ENCODE measurements at regions not wholly inside any gene's neighbourhood (a gene's known extent, or its start where the extent isn't known, plus 50 kb on each side); places are given as distances from the start of the nearest gene placed in this dataset.

DNA sequence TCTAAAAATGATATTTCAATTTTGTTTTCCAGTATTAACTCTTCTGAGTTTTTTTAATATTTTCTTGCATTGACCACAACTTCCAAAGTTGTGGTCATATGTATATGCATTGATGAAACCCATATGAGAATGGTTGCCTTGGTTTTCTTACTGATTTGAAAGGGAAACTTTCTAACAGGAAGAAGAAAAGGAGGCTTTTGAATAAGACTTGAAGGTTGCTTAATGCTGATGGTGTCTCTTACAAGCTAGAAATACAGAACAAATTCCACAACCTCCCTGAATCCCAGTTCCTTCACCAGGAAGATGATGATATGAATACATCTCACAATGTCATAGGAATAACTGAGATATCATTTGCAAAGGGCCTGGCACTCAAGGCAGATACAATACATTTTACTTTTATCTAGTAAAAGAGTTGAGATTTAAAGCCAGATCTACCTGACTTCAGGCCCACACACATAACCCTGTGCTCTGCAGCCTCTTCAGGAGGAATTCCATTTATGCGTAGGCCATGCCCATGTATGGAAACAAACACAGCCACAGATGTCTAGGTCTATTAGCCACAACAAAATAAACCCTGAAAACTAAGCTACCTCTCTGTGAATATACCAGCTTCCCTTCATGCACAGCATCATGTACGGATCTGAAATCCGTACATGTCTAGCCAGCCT is 165.4 kb upstream of the PLEKHG7 start:
- DNase-seq (ENCODE audit: low spot score), result no peak

DNA sequence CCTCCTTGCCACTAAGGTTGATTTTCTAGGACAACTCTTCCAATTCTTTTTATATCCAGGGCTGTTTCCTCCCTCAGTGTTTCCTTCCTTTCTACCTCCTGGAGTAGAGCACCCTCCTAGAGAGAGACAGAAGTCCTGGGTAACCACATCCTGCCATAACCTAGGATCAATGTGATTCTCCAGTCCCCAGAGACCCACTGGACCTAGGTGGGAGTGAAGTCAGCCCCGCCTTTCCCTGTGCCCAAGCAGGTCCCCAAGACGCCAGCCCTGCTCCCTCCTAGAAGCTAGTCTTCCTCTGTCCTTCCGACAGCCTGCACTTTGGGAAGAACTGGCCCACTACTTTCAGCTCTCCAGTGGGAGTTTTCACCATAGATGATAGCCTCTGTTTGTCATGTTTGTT is 166.8 kb upstream of the PLEKHG7 start:
- DNase-seq (ENCODE audit: low spot score), result no peak

DNA sequence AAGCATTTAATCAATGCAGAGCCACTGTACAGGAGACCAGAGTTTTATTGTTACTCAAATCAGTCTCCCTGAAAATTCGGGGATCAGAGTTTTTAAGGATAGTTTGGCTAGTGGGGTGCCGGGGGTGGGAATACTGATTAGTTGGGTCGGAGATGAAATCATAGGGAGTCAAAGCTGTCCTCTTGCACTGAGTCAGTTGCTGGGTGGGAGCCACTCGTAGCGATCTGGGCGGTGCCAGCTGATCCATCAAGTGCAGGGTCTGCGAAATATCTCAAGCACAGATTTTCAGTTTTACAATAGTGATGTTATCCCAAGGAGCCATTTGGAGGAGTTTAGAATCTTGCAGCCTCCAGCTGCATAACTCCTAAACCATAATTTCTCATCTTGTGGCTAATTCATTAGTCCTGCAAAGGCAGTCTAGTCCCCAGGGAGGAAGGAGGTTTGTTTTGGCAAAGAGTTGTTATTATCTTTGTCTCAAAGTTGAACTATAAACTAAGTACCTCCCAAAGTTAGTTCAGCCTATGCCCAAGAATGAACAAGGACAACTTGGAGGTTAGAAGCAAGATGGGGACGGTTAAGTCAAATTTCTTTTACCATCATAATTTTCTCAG is 169.4 kb upstream of the PLEKHG7 start:
- DNase-seq (ENCODE audit: low spot score), result no peak

DNA sequence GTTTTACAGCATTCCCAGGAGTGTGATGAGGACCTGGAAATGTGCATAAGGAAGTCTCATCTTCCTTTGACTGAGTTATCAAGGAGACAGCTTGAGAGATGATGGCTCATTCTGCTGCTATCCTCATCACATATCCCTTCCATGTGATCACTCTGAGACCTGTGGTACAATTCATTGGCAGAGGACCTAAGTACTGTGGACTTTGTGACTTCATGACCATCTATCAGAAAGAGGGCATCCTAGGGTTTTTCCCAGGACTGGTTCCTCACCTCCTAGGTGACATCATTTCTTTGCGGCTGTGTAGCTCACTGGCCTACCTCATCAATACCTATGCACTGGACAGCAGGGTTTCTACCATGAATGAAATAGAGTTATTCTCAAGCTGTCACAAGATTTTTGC is 172.1 kb upstream of the PLEKHG7 start:
- no peak for DNase-seq (ENCODE audit: low spot score)

DNA sequence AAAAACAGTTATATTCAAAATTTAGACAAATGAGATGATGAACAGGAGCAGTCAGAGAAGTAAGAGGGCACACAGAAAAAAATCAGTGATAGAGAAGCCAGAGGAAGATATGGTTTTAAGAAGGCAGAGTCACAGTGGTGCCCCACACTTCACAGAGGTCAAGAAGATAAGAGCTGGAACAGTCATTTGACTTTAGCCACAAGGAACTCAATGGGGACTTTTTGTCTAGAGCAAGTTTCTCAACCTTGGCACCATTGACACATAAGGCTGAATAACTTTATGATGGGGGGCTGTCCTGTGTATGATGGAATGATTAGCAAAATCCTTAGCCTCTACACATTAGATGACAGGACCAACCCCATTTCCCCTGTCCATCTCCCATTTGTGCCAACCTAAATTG is 172.8 kb upstream of the PLEKHG7 start:
- DNase-seq (ENCODE audit: low spot score), result no peak

DNA sequence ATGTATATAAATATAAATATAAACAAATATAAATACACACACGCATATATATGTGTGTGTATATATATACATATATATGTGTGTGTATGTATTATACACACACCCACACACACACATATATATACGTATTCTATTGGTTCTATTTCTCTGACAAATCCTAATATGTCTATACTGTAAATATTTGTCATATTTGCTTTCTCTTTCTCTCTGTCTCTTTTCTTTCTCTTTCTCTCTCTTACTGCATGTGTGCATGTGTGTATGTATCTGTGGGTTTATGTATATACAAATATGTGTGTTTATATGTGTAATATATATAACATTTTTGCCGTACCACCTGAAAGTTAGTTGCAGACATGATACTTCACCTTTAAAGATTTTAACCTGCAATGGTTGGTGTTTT is 174.2 kb upstream of the PLEKHG7 start:
- no peak for DNase-seq (ENCODE audit: low spot score)

DNA sequence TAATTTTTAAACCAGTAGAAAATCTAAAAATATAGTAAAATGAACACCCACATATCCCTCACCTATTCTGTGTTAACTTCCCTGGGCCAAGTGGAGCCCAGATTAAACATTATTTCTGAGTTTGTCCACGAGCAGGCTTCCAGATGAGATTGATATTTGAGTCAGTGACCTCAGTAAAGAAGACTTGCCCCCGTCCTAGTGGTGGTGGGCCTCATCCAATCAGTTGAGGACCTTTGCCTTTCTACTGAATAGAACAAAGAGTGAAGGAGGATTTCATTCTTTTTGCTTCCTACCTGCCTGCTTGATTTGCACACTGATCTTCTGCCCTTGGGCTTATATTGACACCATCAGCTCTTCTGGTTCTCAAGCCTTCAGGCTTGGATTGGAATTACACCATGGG is 174.7 kb upstream of the PLEKHG7 start:
- DNase-seq (ENCODE audit: low spot score), result no peak

DNA sequence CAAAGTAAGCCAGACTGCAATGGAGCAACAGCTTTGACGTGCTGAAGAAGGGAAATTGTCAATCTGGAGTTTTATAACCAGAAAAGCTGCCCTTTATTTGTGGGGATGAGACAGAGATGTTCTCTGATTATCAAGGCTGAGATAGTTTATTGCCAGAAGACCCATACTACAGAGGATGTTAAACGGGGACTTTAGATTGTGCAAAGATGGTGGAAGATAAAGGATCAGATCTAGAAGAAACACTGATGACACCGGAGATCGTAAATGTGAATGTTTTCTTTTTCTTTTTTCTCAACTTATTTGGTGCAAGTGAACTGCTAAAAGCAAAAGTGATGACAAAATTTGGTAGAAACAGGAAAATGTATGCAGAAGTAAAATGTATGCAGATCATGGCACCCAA is 178.3 kb upstream of the PLEKHG7 start:
- DNase-seq (ENCODE audit: low spot score), result no peak

DNA sequence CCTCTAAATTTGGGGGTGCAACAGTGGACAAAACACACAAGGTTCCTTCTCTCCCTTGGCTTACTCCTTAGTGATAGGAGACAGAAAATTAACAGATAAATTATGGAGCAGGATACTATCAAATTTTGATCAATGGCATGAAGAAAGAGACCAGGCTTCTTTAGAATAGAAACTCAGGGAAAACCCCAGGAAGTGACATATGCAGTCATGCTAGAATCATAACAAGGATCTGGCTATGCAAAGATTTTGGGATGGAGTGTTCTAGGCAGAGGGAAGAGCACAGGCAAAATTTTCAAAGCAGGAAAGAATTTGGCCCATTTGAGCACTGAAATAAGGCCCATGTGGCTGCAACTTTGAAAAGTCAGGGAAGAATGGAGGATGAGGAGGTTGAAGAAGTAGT is 182.3 kb upstream of the PLEKHG7 start:
- DNase-seq (ENCODE audit: low spot score), result no peak

DNA sequence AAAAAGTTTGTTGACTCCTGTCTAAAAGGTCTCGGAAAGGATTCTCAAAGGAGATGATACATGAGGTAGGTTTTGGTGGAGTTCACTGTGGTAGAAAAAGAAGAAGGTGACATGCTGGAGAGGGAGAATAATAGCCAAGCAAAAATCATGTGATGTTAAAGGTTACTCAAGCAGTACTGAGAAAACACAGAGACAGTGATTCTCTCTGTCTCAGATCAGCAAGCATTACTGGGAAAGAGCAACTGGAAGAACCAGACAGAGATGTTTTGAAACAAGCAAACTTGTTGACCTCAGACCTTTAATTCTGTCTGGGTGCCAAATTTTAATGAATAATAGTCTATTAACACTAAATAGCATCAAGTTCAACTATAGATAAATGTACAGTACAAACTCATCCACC is 183.5 kb upstream of the PLEKHG7 start:
- DNase-seq (ENCODE audit: low spot score), result no peak

DNA sequence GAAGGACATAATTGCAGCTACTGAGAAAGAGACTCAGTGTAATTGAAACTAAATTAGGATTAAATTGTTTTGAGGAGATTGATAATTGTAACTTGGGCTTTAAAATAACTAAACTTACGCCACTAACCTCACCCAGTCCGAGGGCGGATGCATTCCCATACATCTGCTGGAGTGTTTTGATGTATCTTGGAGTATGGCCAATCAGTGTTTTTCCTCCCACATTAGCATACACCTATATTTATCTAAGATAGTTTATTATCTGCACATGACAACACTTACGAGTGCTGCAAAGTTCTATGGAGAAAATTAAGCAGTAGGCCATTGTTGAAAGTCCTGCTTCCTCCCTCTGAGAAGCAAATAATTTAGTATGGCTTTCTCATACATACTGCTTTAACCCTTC is 184.7 kb upstream of the PLEKHG7 start:
- no peak for DNase-seq (ENCODE audit: low spot score)

DNA sequence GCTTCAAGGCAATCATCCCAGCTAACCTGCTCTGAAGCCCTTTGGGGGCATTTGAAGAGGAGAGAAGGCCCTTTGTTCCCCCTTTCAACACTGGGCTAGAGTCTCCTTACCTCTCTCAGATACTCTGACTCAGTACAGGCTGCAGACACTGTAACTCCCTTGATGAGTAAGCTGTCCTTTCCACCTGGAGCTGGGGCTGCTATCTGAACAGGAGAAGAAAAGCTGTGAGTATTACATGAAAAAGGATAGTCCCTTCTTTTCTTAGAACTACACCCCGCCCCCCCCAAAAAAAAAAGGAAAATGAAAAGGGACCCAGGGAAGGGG is 186.6 kb upstream of the PLEKHG7 start:
- no peak for DNase-seq (ENCODE audit: low spot score)

DNA sequence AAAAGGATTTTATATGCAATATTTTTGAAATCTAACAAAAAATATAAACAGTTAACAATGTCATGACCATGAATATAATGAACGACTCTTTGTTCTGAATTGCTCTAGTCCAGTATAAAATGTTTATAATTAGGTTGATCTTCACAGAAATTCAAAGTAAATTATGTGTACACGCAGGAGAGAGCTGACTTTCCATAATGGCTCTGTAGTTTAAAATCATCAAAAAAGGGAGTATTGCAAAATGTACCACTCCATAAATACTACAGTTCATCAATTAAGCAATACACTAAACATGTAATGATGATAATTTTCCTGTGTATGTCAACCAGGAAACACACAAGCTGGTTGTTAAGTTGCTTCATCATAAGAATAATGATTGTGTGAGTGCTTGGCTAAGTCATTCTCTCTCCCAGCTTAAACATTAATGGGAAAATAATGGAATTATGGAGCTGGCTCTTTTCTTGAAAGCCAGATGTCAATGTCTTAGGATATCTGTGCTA is 189.5 kb upstream of the PLEKHG7 start:
- DNase-seq (ENCODE audit: low spot score), result no peak

DNA sequence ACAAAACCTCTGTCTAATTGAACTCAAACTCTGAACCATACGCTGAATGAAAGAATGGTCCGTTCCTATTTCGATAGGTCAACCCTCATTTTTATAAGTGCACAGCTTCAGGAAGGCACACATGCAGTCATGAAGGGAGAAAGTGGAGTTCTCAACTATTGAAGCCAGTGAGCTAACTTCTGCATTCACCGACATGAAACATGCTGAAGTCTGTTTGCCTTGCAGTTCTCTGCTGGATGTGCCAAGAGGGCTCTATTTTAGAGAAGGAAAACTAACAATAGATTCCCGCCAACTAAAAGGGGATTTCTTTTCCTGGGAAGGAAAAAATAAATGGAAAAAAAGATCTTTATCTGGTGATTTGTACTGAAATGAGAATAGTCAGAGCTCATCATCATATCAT is 191.0 kb upstream of the PLEKHG7 start:
- DNase-seq (ENCODE audit: low spot score), result no peak

DNA sequence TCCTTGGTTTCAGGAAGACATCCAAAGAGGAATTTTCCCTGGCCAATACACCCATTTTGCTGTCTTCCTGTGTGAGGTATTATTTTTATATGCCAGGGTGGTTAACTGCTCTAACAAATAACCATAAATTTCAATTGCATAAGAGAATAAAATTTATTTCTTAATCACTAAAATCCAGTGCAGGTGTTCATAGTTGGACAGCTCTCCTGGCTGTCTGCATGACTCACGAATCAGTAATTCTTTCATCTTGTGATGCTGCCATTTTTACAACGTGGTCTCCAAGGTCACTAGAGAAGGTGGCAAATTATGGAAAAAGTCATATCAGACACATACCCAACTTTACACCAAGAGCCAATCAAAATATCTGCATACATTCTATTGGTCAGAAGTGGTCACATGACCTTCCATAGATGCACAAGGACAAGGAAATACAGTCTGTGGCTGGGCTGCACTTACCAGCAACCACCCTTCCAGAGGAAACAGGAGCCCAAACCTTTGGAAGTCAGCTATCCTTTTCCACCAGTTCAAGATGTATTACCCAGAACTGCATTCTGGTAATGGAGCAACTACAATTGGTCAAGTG is 193.5 kb upstream of the PLEKHG7 start:
- no peak for DNase-seq (ENCODE audit: low spot score)

DNA sequence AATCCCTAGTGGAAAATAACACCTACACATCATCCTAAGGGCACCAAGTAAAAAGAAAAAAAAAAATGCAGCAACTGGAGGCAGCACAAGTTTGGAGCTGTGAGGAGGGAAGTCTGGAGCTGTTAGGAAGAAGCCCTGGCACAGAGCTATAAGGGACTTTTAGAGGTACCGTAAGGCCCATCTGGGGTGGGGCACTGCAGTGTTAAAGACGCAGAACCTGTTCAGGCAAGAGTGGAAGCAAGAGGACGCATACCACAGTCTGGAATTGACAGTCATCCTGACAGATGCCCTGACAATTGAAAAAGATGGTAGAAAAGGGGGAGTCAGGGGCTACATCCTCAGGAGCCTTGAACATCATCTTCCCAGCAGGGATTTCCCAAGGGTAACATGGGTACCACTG is 195.9 kb upstream of the PLEKHG7 start:
- no peak for DNase-seq (ENCODE audit: low spot score)

DNA sequence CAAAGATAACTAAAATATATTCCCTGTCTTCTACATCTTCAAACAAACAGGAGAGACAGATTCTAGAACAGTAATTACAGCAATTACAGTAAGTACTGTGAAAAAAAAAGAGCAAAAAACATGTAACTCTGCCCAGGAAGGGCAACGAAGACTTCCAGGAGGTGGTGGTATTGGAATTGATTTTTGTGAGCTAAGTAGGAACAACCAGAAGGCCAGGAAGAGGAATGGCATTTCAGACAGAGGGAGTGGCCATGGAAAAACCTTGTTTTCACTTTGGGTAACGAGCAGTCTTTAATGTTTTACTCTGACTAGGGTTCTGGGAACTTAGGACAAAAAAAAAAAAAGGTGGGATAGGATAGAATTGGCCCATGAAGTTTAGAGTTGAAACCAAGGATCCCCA is 196.3 kb upstream of the PLEKHG7 start:
- DNase-seq (ENCODE audit: low spot score), result no peak

DNA sequence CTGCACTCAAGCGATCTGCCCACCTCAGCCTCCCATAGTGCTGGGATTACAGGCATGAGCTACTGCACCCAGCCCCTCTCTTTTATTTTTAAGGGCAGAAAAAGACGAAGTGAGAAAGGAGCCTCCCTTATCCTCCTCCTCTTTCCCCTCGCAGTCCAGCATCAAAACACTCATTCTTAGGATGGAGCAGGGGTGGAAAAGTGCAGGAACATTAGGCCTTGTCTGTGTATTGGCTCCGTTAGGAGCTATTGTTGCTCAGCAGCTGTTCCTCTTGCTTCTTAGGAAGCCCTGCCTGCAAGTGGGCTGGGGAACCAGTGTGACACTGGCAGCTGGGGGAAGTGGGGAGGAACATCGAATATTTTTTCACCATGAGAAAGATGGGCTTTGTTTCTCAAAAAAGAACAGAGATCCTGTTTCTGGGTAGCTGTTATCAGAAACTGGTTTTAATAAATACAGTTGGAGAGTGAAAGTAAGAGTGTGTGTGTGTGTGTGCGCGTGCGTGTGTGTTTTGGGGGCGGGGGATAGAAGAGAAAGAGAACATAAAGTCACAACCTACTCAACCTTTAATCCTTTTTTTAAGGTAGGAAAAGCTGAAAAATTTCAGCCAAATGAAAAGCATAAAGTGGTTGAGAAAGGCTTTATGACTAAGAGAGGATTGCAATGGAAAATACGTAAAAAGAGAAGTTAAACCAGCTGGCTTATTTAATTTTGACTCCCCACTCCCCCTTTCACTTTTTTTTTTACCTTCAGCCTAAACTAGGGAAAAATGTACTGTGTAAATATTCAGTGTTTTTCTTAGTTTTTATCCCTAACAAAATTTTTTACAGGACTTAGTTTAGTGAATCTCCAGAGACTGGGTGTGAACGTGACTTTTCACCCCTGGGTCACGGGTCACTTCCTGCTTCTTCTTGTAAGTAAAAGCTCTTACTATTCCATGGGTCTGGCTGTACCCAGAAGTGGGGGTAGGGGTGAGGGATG is 197.2 kb upstream of the PLEKHG7 start:
- no peak for DNase-seq (ENCODE audit: low spot score)

DNA sequence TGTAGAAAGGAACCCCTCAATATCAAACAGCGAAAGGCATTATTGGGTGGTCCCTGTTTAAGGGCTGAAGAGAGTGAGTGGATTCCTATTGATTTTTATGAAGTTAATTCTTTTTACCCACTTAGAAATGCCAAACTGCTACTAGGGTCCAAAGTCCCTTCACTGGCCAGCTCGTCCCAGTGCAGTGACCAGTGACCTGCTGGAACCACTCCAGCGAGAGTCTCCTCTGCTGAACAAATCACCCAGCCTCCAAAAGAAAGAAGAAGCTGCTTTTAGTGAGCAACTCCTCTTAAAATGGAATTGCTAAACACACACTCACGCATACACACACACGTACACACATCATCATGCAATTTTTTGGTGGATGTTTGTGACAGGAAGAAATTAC is 198.2 kb upstream of the PLEKHG7 start:
- DNase-seq (ENCODE audit: low spot score), result no peak

DNA sequence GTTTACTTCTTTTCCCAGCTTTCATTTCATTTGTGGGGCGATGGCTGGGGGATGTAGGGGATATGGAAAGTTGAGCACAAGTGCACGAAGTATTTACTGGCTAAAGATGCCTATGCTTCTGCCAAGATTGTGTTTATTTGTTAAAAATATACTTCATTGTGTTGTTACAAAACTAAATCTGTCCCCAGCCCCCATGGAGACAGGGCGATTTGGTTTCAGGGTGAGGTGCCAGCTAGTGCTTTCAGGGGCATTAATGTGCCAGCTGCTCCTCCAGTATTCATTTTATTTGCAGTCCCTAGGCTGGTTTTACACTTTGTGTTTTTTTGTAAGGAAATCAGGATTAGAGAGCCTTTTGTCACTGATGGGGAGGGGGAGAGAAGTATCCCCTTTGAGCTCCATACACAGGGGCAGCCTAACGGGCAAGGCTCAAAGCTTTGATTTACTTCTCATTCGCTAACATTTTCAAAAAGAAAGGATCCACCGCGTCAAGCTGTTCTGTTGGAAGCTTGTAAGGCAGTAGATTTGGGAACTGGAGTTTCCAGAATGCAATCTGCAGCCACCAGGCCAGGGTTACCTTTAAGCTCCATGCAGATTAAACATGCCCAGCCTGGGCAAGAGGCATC is 198.7 kb upstream of the PLEKHG7 start:
- DNase-seq (ENCODE audit: low spot score), result no peak

DNA sequence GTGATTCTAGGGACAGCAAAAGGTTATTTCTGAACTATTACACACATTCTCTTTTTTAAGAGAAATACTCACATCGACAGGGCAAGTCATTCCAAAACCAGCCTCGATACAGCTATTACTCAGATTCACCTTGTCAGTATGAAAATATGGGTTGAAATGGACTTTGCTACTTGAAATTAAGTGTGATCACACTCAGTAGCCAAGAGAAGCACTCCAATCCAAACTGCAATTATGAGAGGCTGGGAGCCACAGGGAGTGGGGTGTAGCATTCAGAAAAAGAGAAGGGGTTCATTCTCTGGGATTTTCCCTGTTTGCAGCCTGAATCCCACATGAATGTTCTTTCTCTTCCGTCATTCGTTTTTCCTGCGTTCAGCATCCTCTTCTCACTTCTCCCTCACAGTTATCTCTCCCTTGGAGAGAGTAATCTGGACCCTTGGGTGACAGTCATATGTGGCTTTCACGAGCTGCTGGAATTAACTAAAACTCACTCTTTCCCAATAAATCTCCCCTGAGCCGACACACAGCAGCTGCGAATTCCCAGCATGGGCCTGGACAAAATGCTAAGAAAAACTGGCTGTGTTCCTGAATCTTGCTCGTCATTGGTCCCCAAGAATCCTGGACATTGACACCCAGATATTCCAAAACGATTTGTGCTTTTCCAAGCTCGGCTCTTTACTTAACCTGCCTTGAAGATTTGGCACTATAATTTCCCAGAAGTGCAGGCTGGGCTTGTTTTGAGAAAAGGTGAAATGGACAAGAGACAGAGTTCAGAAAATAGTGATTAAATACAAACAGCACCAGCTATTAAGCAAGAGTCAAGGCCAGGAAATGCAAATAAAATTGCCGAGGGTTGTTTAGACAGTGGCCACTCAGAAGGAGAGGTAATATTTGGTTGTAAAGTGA is 199.5 kb upstream of the PLEKHG7 start:
- DNase-seq (ENCODE audit: low spot score), result no peak

Data from SK-N-DZ (cell line).